Glomerular endothelial cell (primary cell): ENCODE measurements at regions not wholly inside any gene's neighbourhood (a gene's known extent, or its start where the extent isn't known, plus 50 kb on each side); places are given as distances from the start of the nearest gene placed in this dataset.

Source experiments
- DNase-seq: peaks from one replicate; pipeline ENCODE4 v3.0.0-alpha.2; 2011; ENCODE audit warnings: low read depth, low spot score; ENCODE audit errors: extremely low read depth

GRCh38 chr4:33561259-33561658, 2683.1 kb downstream of the ARAP2 start:
- no peak for DNase-seq

DNA sequence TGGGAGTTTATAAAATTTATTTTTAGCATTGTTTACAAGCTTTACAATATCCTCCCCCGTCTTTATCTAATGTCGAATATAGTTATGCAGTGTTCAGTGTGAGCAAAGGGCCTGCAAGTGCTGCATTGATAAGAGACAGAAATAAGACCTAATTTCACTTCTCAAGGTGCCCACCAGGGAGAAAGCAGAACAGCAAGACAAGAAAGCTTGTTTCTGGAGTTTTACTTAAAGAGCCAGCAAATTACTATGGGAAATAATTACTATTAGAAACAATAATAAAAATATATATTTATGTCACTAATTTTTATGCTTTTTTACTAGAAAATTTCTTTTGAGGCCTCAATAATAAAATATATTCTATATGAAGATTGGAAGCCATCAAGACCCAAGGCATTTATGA, 2677.7 kb downstream of the ARAP2 start:
- DNase-seq, result no peak

- no peak for DNase-seq
Observed at GRCh38 chr4:33577791-33578190, 2666.5 kb downstream of the ARAP2 start.

- no peak for DNase-seq
Observed at GRCh38 chr4:33579951-33580350, 2664.4 kb downstream of the ARAP2 start.

DNA sequence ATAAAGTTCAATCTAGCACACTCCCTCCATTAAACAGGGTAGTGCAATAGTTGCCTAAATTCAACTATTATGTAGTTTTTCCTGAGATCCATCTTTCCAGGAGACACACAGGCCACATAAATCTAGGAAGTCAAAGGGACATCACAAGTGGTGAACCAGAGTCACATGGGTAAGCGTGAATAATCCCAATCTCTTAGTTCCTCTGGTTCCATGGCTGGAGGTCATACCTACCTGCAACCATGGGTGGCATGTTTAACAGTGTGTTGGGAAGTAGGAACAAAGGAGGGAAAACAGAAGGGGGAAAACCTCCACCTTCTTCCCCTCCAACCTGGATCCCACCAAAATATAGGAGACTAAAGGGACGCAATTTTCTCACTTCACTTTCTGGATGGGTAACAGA, 2651.6 kb downstream of the ARAP2 start:
- no peak for DNase-seq

GRCh38 chr4:33606951-33607350, 2637.4 kb downstream of the ARAP2 start:
- no peak for DNase-seq

DNA sequence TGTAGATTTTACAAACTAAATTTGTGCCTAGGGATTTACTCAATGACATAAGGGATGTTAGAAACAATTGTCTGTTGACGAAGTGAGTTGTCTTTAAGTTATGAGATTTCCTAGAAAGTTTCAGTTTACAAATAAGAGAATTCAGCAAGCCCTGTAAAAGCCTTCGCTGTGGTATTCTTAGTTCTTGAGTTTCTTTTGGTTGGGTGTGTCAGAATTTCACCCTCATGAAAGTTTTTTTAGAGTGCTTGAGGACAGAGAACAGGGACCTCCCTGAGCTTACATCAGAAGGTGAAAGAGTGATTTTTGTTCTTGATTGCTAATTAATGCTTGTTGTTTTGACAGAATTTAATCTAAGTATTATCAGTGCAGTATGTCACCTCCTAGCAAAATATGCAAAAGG, 2628.2 kb downstream of the ARAP2 start:
- no peak for DNase-seq

- DNase-seq, result no peak
Observed at GRCh38 chr4:33625748-33626147, 2618.6 kb downstream of the ARAP2 start.

DNA sequence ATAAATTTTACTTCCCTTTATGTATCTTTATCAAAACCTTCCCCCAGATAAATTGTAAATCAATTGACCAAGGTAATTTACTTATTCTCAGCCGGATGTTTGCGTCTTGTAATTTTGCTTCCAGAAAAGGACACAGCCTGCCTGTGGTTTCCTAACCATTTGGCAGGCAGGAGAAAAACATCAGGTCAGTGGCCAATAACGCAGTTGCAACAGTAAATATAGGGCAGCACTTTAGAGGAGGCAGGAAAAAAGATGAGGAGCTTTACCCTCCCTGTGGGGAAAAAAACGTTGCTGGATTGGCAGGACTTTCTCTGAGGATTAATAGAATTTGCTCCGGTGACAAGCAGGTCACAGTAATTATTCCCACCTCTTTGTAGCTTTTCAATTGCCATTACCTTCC, 2618.1 kb downstream of the ARAP2 start:
- DNase-seq, result no peak

DNA sequence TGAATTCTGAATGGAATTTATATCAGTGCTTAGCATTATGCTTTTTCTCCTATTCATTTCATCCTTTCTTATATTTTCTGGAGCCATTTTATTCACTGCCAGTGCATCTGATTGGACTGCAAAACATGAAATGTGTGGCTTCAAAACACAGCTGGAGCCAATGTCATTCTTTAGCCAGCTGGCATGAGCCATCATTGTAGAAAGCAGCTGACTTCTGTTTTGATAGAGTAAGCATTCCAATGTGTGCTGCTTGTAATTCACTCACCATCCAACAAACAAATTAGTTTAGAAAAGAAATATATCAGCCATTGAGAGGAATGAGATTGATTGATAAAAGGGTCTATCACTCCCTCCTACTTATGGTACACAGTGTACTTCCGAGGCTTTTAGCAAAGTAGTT, 2616.0 kb downstream of the ARAP2 start:
- no peak for DNase-seq

DNA sequence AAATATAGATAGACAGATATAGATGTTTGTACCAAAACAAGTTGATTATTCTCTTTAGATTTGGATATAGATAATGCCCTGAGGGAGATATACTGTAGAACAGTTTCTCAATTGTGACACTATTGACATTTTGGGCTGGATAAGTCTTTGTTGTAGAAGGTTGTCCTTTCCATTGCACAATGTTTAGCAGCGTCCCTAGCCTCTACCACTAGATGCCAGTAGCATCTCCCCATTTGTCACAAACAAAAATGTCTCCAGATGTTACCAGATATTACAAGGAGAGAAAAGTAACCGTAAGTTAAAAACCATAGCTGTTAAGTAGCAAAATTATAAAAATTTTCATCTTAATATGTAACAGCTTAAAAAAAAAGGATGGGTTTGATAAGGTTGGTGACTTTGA, 2595.3 kb downstream of the ARAP2 start:
- no peak for DNase-seq

- no peak for DNase-seq
Observed at GRCh38 chr4:33649471-33649870, 2594.8 kb downstream of the ARAP2 start.

DNA sequence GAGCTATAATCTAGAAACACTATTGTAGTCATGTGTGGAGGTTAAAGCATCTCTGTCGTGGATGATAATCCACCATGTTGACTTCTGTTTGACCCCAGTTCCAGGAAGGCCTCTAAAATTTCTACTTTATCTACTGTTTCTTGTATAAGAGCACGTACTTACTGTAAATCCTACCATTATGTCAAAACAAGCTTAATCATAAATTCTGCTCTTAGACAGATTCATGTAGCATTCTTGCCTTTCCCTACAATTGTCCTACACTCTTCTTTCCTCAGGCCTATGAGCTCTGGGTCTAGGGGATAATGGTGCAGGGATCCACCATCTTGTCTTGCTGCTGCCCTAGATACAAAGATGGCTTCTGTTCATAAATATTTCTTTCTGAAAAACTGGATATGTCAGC, 2594.3 kb downstream of the ARAP2 start:
- DNase-seq, result no peak

GRCh38 chr4:33658971-33659370, 2585.3 kb downstream of the ARAP2 start:
- no peak for DNase-seq

- no peak for DNase-seq
Observed at GRCh38 chr4:33661636-33662035, 2582.7 kb downstream of the ARAP2 start.

DNA sequence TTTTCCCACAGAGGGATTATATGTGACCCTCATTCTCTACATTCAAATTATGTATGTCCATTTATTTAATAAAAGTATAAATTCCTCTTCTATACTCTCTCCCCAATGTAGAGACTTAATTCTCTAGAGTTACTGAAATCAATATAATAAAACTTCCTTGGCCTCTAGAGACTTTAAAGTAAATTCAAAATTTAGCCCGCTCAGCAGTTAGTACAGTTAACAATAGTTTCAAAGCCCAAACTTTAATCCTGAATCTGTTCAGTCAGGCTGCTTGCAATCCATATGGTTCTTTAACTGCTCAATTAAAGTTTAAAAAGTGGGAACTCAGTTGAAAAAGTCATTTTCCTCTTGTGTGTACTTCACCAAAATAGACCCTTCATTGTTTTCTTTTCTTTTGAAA, 2558.4 kb downstream of the ARAP2 start:
- DNase-seq, result no peak

DNA sequence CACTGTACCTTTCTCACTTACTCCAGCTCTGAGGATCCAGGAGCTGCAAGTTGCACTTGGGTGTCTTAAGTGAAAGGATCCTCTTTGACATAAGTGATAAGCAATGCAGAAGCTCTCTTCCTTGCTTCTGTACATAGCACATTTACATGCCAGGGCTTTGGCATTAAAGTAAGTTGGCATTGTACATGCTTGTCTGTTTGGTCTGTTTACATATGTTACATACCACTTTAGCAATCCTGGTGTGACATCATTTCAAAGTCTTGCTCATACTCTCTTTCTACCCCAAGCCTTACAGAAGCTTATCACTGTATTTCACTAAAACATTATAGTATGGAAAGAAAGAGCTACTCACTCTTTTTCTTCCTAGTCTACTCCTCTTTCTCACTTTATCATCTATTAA, 2548.3 kb downstream of the ARAP2 start:
- no peak for DNase-seq

GRCh38 chr4:33696586-33696985, 2547.7 kb downstream of the ARAP2 start:
- no peak for DNase-seq

GRCh38 chr4:33709247-33709646, 2535.1 kb downstream of the ARAP2 start:
- no peak for DNase-seq

GRCh38 chr4:33711826-33712225, 2532.5 kb downstream of the ARAP2 start:
- no peak for DNase-seq

DNA sequence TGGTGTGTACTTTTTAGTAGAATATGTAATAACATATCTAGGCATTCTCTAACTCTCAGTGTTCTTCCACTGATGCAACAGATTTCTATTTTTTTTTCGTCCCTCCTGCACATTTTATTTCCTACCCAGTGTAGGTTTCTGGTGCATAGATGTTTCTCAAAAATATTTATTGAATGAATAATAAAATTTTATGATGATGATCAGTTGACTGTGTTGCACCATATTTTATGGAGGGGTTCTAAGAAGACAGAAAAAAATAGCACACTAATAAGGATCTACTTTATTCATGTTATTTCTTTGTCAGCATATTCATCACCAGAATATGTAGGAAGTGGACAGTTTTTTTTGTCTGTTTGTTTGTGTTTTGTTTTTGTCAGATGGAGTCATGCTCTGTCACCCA, 2529.3 kb downstream of the ARAP2 start:
- no peak for DNase-seq

GRCh38 chr4:33715841-33716395, 2528.4 kb downstream of the ARAP2 start:
- DNase-seq, result no peak

GRCh38 chr4:33722254-33722653, 2522.1 kb downstream of the ARAP2 start:
- no peak for DNase-seq
